Adrenal gland (tissue), 9 donors: ENCODE measurements at regions not wholly inside any gene's neighbourhood (a gene's known extent, or its start where the extent isn't known, plus 50 kb on each side); places are given as distances from the start of the nearest gene placed in this dataset.

Source experiments
- DNase-seq, 7 donors: peaks; one replicate each; pipeline ENCODE4 v3.0.0-alpha.2; 2019 to 2020
- H3K27ac ChIP-seq, 5 donors: fragments of 200-600 bp; sonication (generic) in 4 of 5; 1 replicate in 3 of 5; 2 replicates in 2 of 5; pipeline versions ENCODE4 v1.5.1 to v1.8.0; 2016 to 2020; ENCODE audit warnings: mild to moderate bottlenecking in 1 of 5
- H3K27me3 ChIP-seq: fragments of 200-600 bp; 2 replicates; pipeline ENCODE4 v1.8.0; 2021
- H3K36me3 ChIP-seq, 2 donors: fragments of 200-600 bp; replicated peaks in 1 of 2; 1 replicate in 1 of 2; 2 replicates in 1 of 2; pipeline versions ENCODE4 v1.5.1 to v1.8.0; 2018 to 2022
- H3K4me1 ChIP-seq, 2 donors: fragments of 200-600 bp; replicated peaks in 1 of 2; 1 replicate in 1 of 2; 2 replicates in 1 of 2; pipeline versions ENCODE4 v1.5.1 to v1.8.0; 2018 to 2021
- H3K4me3 ChIP-seq, 4 donors: fragments of 200-600 bp; sonication (generic) in 3 of 4; one replicate each; pipeline ENCODE4 v1.5.1; 2016 to 2018
- H3K9me3 ChIP-seq, 3 donors: fragments of 200-600 bp; sonication (generic) in 1 of 3; replicated peaks in 1 of 3; 1 replicate in 2 of 3; 2 replicates in 1 of 3; pipeline versions ENCODE4 v1.5.1 to v1.8.0; 2016 to 2021
- CTCF ChIP-seq, 6 experiments: fragments of 450-650 bp in 4 of 6; fragments of 200-600 bp in 2 of 6; sonication (generic) in 1 of 6; IDR thresholded peaks; 1 replicate in 5 of 6; 2 replicates in 1 of 6; pipeline versions ENCODE4 v1.5.1 to v1.8.0; 2016 to 2021; ENCODE audit warnings: antibody characterized with exemption in 6 of 6, mild to moderate bottlenecking in 2 of 6, moderate library complexity in 1 of 6
- POLR2A ChIP-seq, 2 donors: fragments of 450-650 bp; IDR thresholded peaks; one replicate each; pipeline ENCODE4 v1.6.1; 2017; ENCODE audit warnings: antibody characterized with exemption in 2 of 2, mild to moderate bottlenecking in 2 of 2, moderate library complexity in 1 of 2
- WGBS, 4 donors: extraction: QIAGEN DNeasy Blood & Tissue Kit in 2 of 4; methylation state at CpG; one replicate each; pipeline versions ENCODE4 v1.1.5 to v1.1.7; 2013 to 2017; 5-methylcytosine and 5-hydroxymethylcytosine counted together
- intact Hi-C, 2 donors: fragments of 100-400 bp; cut with DNase I; formaldehyde crosslinking; loops; one replicate each; pipeline versions ENCODE4 v1.14.1 to v1.15.0; 2022 to 2023
- donor health status: healthy with polysubstance abuse.
- donor health status: Bipolar disorder and iron deficiency.
- donor health status: DM: yes; HTN: yes; CAD: no.
- donor health status: DM: no; HTN: no; CAD: no.
- donor health status: DM: no; HTN: no; CAD: no.

DNA sequence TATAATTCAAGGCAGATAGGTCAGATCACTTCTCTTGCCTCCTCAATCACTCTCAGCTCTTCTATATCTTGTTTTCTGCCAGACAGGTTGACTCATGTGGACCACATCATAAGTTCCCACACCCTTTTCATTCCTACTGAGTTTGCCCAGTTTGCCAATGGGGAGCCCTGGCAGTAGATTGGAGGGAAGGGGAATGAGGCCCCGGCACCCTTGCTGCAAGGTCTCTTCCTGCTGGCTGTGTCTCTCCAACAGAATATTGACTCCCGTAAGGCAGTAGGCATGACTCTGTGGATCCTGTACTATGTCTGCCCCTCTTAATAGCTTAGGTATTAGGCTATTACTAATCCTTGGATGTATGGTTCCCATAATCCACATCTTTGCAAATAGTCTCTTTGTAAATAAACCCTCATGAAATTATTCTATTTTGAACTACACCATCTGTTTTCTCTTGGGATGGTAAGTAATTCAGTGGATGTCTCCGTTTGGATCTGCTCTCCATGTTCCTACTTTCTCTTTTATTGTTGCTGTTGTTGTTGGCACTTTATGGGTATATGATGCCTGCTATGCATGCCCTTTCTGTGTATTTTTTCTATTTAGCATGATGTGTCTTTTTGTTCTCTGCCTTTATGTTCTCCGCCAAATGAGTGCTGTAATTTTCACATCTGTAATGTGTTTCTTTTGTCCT is 65.5 kb upstream of the DCBLD2 start:
- 81 to 91% (median 87%) methylated on average over 2 to 4 of the region's 4 CpGs for WGBS, 4 donors
- TF ChIP-seq POLR2A (IDR thresholded peaks at IDR 0.05) = no peak
- no peak for TF ChIP-seq CTCF (IDR thresholded peaks at IDR 0.05)

GRCh38 chr3:98966434-98966833 is 64.9 kb upstream of the DCBLD2 start:
- Histone ChIP-seq H3K4me1 (no peaks in the 10 kb centered on the region), H3K27me3 (no peaks in the 10 kb centered on the region), H3K4me3 (no peak overlapping the region), H3K27ac (no peak overlapping the region), H3K9me3 (no peaks in the 10 kb centered on the region), H3K36me3 (no peaks in the 10 kb centered on the region)
- TF ChIP-seq CTCF (IDR thresholded peaks at IDR 0.05) (no peak), POLR2A (IDR thresholded peaks at IDR 0.05) (no peak)
- DNase-seq = no peak
- intact Hi-C loops = no loop called here
- WGBS, 4 donors = 86 to 93% (median 89%) methylated on average over 1 of the region's 1 CpG

More for the DNA sequence above, 65.5 kb upstream of the DCBLD2 start:
- no peak for DNase-seq
- no peaks in the 10 kb centered on the region for H3K4me1 ChIP-seq
- intact Hi-C loops = no loop called here
- no peak overlapping the region for H3K4me3 ChIP-seq
- no peaks in the 10 kb centered on the region for H3K9me3 ChIP-seq
- no peaks in the 10 kb centered on the region for H3K27me3 ChIP-seq
- no peaks in the 10 kb centered on the region for H3K36me3 ChIP-seq
- H3K27ac ChIP-seq = no peak overlapping the region

DNA sequence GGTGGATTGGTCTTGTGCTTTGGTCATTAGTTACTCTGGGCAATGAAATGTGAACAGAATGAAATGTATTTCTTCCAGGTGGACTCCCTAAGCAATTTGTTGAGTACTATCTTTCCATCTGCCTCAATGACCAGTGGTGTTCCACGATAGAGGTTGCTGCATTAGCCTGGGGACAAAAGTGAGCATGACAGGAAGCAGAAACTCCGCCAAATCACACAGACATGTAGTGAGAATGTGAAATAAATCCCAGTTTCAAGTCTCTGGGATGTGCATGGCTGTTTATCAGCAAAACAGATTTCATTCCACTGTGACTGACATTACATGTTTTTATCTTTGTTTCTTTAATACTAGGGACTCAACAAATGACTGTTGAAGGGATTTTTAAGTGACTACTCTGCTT is 63.3 kb upstream of the DCBLD2 start:
- no peak for DNase-seq
- no peaks in the 10 kb centered on the region for H3K9me3 ChIP-seq
- no peak overlapping the region for H3K27ac ChIP-seq
- 74 to 86% (median 80%) methylated on average over 2 of the region's 2 CpGs for WGBS, 4 donors
- H3K27me3 ChIP-seq = no peaks in the 10 kb centered on the region
- H3K4me3 ChIP-seq = no peak overlapping the region
- H3K4me1 ChIP-seq = no peaks in the 10 kb centered on the region
- intact Hi-C loops = no loop called here
- no peak for TF ChIP-seq CTCF (IDR thresholded peaks at IDR 0.05)
- TF ChIP-seq POLR2A (IDR thresholded peaks at IDR 0.05) = no peak
- no peaks in the 10 kb centered on the region for H3K36me3 ChIP-seq

DNA sequence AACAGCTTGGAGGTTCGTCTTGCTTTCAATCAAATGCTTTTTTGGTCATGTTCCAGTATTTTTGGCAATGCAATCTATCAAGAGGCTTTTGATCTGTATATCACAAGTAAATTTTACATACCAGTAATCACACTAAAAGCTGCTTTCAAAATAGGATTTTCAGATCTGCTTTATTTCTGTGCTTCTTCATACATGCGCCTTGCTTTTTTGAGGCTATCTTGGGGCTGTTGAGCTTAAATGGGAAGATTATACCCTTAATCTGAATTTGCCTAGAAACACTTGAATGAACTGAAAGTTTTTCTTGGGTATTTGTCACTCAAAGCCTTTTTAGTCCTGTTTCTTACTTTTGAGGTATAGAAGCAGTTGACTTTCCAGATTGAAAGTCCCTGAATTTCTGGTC is 62.1 kb upstream of the DCBLD2 start:
- intact Hi-C loops = no loop called here
- Histone ChIP-seq H3K36me3 (no peaks in the 10 kb centered on the region), H3K4me1 (no peaks in the 10 kb centered on the region), H3K27ac (no peak overlapping the region), H3K27me3 (no peaks in the 10 kb centered on the region), H3K9me3 (no peaks in the 10 kb centered on the region), H3K4me3 (no peak overlapping the region)
- DNase-seq = no peak
- TF ChIP-seq POLR2A (IDR thresholded peaks at IDR 0.05) (no peak), CTCF (IDR thresholded peaks at IDR 0.05) (no peak)
- 78 to 85% (median 79%) methylated on average over 2 of the region's 2 CpGs for WGBS, 4 donors
